HG03571 (cell line): ENCODE measurements at regions not wholly inside any gene's neighbourhood (a gene's known extent, or its start where the extent isn't known, plus 50 kb on each side); places are given as distances from the start of the nearest gene placed in this dataset.

Source experiments
- ATAC-seq: cut with Tn5 transposase; IDR thresholded peaks from one replicate; pipeline ENCODE4 v1.9.1; 2021; ENCODE audit not compliant: unreplicated experiment

- no peak for ATAC-seq
Observed at GRCh38 chr10:3432081-3432825, 259.7 kb upstream of the PITRM1 start.

- no peak for ATAC-seq
Observed at GRCh38 chr10:3430501-3430900, 257.9 kb upstream of the PITRM1 start.

GRCh38 chr10:3429676-3430075, 257.1 kb upstream of the PITRM1 start:
- no peak for ATAC-seq

- no peak for ATAC-seq
Observed at GRCh38 chr10:3428826-3429225, 256.2 kb upstream of the PITRM1 start.

- no peak for ATAC-seq
Observed at GRCh38 chr10:3427950-3428354, 255.4 kb upstream of the PITRM1 start.

- no peak for ATAC-seq
Observed at GRCh38 chr10:3427347-3427746, 254.8 kb upstream of the PITRM1 start.

- ATAC-seq: no peak
Observed at GRCh38 chr10:3426190-3426845, 253.7 kb upstream of the PITRM1 start.

GRCh38 chr10:3425716-3426115, 253.1 kb upstream of the PITRM1 start:
- ATAC-seq: no peak

GRCh38 chr10:3425261-3425660, 252.7 kb upstream of the PITRM1 start:
- ATAC-seq: no peak

GRCh38 chr10:3424111-3424851, 251.7 kb upstream of the PITRM1 start:
- ATAC-seq: no peak

- no peak for ATAC-seq
Observed at GRCh38 chr10:3423384-3423783, 250.8 kb upstream of the PITRM1 start.

- ATAC-seq: no peak
Observed at GRCh38 chr10:3422282-3422681, 249.7 kb upstream of the PITRM1 start.

GRCh38 chr10:3421537-3422257, 249.1 kb upstream of the PITRM1 start:
- ATAC-seq: no peak

- no peak for ATAC-seq
Observed at GRCh38 chr10:3420527-3421469, 248.2 kb upstream of the PITRM1 start.

GRCh38 chr10:3419719-3420495, 247.3 kb upstream of the PITRM1 start:
- no peak for ATAC-seq

- ATAC-seq: no peak
Observed at GRCh38 chr10:3418926-3419325, 246.3 kb upstream of the PITRM1 start.

GRCh38 chr10:3418041-3418754, 245.6 kb upstream of the PITRM1 start:
- no peak for ATAC-seq

- no peak for ATAC-seq
Observed at GRCh38 chr10:3417096-3417495, 244.5 kb upstream of the PITRM1 start.
